ENCODE measurements at regions not wholly inside any gene's neighbourhood (a gene's known extent, or its start where the extent isn't known, plus 50 kb on each side); places are given as distances from the start of the nearest gene placed in this dataset.

- H3K4me1 ChIP-seq (replicated peaks in 1 of 2; ENCODE audit: control insufficient read depth in 2 of 2, insufficient read depth in 2 of 2, low read length in 2 of 2): no peaks in the 10 kb centered on the region
- 3% methylated on average over 21 of the region's 23 CpGs for WGBS (ENCODE audit: insufficient coverage, low coverage, missing lambda C conversion rate)
- no TSS peak for BruUV-seq (replicated peaks)
- H3K9me1 ChIP-seq (ENCODE audit: control insufficient read depth, insufficient read depth, low read length): no peaks in the 10 kb centered on the region
- no peak overlapping the region for H3K4me2 ChIP-seq (ENCODE audit: insufficient read depth, low read length)
- in situ Hi-C loops (cut with MboI): no loop called here
- ChIA-PET POLR2A (no interaction called here), CTCF (ENCODE audit: low intra/inter-chr PET ratio) (no interaction called here)
- H3K4me3 ChIP-seq: no peak overlapping the region
- no peak overlapping the region for H2AFZ ChIP-seq (ENCODE audit: low read depth, low read length)
- H3K27me3 ChIP-seq (ENCODE audit: control insufficient read depth in 2 of 2, insufficient read depth in 2 of 2, low read length in 2 of 2): peaks cover 0 to 9% of the 10 kb centered on the region in 2 experiments; a peak in 1 of 5 replicates
- DNase-seq (ENCODE audit: extremely low read depth in 1 of 4, low spot score in 3 of 4) (no peak), ATAC-seq (no peak), FAIRE-seq (no peak)
- no peak overlapping the region for H3K27ac ChIP-seq (ENCODE audit: extremely low read depth, low read depth, low read length)
- H3K9me3 ChIP-seq (replicated peaks; ENCODE audit: control insufficient read depth, insufficient read depth, low read depth, low read length): no peaks in the 10 kb centered on the region
- H3K9ac ChIP-seq (ENCODE audit: insufficient read depth in 1 of 2, low read depth in 2 of 2, low read length in 2 of 2): no peak overlapping the region
- 0 out of 2 replicates have a peak, but pooled peaks have one; percentile 18 for TF ChIP-seq ATF7 (IDR thresholded peaks at IDR 0.05)
- no peak for TF ChIP-seq CEBPG (CRISPR knock-in tag; IDR thresholded peaks at IDR 0.05)
- TF ChIP-seq CEBPG (tag; conservative IDR thresholded peaks at IDR 0.05 in 1 of 2, IDR thresholded peaks at IDR 0.05 in 1 of 2): peak; percentile 64 to 77
- TF ChIP-seq POLR2H (tag; IDR thresholded peaks at IDR 0.05; ENCODE audit: low read depth): no peak
- TF ChIP-seq CEBPB (tag; IDR thresholded peaks at IDR 0.05): peak; percentile 41; the same call in 1 of the 2 replicates
- TF ChIP-seq SREBF2 (CRISPR knock-in tag; IDR thresholded peaks at IDR 0.05): no peak
- no peak for TF ChIP-seq NKRF (IDR thresholded peaks at IDR 0.05; ENCODE audit: borderline replicate concordance)
- TF ChIP-seq ATF3 (IDR thresholded peaks at IDR 0.05): peak; percentile 91
- TF ChIP-seq ATF3 (CRISPR knock-in tag; conservative IDR thresholded peaks at IDR 0.05): no peak
- H3K36me3 ChIP-seq (ENCODE audit: control insufficient read depth, insufficient read depth, low read length): no peaks in the 10 kb centered on the region
- intact Hi-C loops (cut with micrococcal nuclease): no loop called here
- no peaks in the 10 kb centered on the region for H4K20me1 ChIP-seq (replicated peaks; ENCODE audit: control insufficient read depth, insufficient read depth, low read length)
- H3K79me2 ChIP-seq (ENCODE audit: control insufficient read depth, insufficient read depth, low read length): no peaks in the 10 kb centered on the region
Measured at GRCh38 chr13:22063416-22064124, 392.7 kb downstream of the FGF9 start.
